H1 (cell line): ENCODE measurements at regions not wholly inside any gene's neighbourhood (a gene's known extent, or its start where the extent isn't known, plus 50 kb on each side); places are given as distances from the start of the nearest gene placed in this dataset.

ENCODE experiments used
- ATF2 ChIP-seq: IDR thresholded peaks from 2 replicates; pipeline ENCODE4 v1.6.1; 2012; ENCODE audit warnings: low read length, inconsistent platforms
- ATF3 ChIP-seq: IDR thresholded peaks from 2 replicates; pipeline ENCODE4 v1.6.1; 2011; ENCODE audit warnings: low read depth, mild to moderate bottlenecking, low read length; ENCODE audit not compliant: insufficient read depth
- CHD7 ChIP-seq: fragments of 300-600 bp; sonication (generic); IDR thresholded peaks from 2 replicates; pipeline ENCODE4 v1.7.1; 2012; ENCODE audit warnings: low read length, moderate library complexity, mild to moderate bottlenecking, inconsistent platforms; ENCODE audit not compliant: insufficient replicate concordance
- CTBP2 ChIP-seq: IDR thresholded peaks from 2 replicates; pipeline ENCODE4 v1.7.0; 2011; ENCODE audit warnings: borderline replicate concordance, mild to moderate bottlenecking, moderate library complexity, mixed read lengths, low read length; ENCODE audit not compliant: insufficient read depth, insufficient read length
- EP300 ChIP-seq, 2 experiments: IDR thresholded peaks; 1 replicate in 1 of 2; 2 replicates in 1 of 2; pipeline ENCODE4 v1.6.1; 2011 to 2012; ENCODE audit warnings: low read depth in 2 of 2, low read length in 2 of 2, mild to moderate bottlenecking in 2 of 2, borderline replicate concordance in 1 of 2, inconsistent platforms in 1 of 2, moderate library complexity in 1 of 2
- NRF1 ChIP-seq: IDR thresholded peaks from 2 replicates; pipeline ENCODE4 v1.6.1; 2011; ENCODE audit warnings: mild to moderate bottlenecking, low read depth, low read length, improper control_type of control experiment
- SP4 ChIP-seq: IDR thresholded peaks from 2 replicates; pipeline ENCODE4 v1.6.1; 2012; ENCODE audit warnings: low read length, inconsistent platforms

- TF ChIP-seq CHD7 (no peak), NRF1 (no peak), ATF3 (no peak), EP300 (IDR thresholded peaks at IDR 0.05; ENCODE audit: borderline replicate concordance in 1 of 2, low read depth in 2 of 2, low read length in 2 of 2) (no peak), ATF2 (no peak), SP4 (no peak), CTBP2 (no peak)
These were observed 1399.5 kb downstream of the PCDH9 start (continued) for GRCh38 chr13:65830411-65831205.
